T-helper 22 cell (primary cell): ENCODE measurements at regions not wholly inside any gene's neighbourhood (a gene's known extent, or its start where the extent isn't known, plus 50 kb on each side); places are given as distances from the start of the nearest gene placed in this dataset.
"Not testable (repeated sequence)": the region's sequence is repeated elsewhere in the genome, so short reads cannot be mapped to it uniquely, and the experiment has no call there.

ENCODE experiments used
- DNase-seq: peaks from one replicate; pipeline ENCODE4 v3.0.0-alpha.2; 2020; ENCODE audit warnings: low read depth

DNA sequence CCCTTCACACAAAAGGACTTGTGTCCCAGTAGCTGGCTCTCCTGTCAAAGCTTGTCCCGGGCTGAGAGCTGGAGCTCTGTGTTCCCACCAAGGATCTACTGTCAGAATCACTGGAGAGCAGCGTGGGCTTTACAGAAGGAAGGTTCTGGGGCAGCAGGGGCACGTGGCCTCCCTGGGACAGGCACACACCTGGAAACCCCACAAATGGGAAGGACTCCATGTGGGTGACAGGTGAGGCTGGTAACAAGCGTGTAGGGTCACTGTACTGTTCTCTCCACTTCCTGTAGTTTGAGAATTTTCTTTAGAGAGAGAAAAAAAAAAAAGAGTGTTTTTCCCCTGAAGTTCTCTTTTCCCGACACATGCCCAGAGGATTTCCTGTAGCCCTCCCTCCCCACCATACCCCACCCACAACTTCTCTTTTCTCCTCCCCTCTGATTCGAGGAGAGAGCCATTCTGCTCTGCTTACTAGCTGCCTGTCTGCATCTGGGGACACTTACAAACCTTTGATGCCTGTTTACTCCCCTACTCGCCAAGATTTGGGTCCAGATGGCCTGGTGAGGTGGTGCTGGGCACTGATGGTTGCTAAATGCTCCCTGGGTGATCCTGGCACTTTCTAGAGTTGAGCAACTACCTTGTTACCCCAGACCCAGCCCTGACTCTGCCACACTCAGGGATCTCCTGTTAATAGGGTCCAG lies 84.1 kb upstream of the SIRPA start:
- no peak for DNase-seq

DNA sequence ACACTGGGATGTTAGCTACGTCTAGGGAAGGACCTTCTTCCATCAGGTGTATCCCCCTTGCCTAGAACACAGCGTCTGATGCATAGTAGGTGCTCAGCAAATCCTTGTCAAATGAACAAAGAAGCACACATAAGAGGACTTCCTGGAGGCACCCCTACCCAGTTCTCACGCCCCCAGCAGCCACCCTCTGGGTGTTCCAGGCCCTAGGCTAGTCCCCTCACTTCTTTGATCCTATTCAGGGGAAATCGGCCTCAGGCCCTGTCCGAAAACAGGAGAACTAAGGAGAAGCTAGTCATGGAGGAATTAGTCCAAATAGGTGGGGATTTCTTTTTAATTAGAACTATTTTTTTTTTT lies 84.7 kb upstream of the SIRPA start:
- no peak for DNase-seq

DNA sequence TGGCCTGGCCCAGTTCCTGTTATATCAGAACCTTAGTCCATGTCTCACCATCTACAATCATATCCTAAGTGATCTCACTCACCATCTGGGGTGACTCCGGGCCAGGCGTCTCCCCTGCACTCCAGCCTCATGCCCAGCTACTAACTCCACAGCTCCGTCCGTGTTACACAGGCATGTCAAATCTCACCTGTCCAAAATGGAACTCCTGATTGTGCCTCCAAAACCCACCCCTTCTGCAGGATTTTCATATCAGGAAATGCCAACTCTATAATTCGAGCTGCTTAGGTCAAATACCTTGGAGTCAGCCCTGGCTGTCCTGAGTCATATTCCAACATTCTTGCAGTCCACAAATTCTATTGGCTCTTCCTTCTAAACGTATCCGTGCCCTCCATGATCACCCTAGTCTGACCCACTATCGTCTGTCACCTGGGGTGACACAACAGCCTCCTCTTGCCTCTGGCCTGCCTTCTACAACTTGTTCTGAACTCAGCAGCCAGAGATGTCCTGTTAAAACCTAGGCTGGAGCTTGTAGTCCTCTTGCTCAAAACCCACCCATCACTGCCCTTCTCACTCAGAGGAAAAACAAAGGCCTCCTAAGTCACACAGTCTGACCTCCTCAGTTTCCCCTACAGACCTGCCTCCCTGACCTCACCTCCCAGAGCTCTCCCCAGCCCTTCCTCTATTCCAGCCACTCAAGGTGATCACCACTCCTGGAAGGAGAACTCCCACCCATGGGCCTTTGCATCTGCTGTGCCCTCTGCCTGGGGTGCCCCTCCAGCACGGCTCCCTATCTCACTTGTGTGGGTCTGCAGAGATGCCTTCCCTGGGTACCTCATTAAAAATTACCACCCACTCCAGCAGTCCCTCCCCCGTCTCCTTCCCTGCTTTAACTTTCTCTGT lies 85.3 kb upstream of the SIRPA start:
- DNase-seq: no peak

DNA sequence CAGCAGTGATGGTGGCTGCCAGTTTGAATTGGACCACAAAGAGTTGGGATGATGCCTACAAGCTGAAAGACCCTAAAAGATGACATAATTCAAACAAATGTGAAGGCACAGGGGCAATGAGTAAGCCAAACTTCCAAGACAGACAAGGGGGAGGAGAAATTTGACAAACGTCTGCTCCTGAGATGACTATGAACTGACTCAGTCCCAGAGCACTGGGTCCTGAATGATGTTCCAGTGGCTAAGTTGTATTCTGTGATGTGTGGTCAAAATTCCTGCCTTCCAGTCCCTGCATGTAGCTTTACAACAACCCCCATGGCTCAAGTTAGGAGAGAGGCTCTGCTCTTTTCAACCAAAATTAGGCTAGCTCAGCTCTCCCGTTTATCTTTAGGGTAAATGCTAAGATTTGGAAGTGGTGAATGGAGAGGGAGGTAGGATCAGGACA lies 86.1 kb upstream of the SIRPA start:
- no peak for DNase-seq

DNA sequence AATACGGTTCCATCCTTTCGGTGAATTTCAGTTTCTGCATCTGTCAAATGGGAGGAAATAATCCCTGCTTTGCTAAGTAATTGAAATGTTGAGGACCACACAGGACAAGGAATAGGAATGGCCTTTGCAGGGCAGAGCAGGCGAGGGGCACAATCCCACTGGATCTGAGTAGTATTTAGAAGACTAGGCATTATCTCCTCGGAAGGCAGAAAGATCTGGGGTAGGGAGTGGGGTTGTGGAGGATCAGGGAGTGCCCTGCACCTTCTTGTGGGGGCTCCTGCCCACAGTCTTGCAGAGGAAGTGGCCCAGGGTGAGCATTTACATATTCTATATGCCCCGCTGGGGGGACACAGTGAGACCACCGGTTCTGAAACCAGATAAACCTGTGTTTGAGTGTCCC lies 87.1 kb upstream of the SIRPA start:
- DNase-seq: no peak

DNA sequence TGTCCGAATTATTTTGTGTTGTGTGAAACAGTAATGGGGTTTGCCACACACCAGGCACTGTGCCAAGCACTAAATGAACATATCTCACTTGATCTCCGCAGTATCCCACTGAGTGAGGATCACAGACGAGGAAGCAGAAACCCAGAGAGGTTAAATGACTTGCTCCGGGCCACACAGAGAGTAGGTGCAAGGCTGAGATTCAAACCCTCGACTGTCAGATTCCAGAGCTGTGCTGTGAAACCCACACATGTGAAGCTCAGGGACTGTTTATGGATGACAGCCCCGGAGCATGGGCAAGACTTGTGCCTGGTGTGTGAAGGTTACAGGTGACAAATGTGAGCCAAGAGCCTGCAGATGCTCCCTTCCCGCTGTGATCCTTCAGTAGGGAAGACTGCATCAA lies 87.8 kb upstream of the SIRPA start:
- DNase-seq: no peak

DNA sequence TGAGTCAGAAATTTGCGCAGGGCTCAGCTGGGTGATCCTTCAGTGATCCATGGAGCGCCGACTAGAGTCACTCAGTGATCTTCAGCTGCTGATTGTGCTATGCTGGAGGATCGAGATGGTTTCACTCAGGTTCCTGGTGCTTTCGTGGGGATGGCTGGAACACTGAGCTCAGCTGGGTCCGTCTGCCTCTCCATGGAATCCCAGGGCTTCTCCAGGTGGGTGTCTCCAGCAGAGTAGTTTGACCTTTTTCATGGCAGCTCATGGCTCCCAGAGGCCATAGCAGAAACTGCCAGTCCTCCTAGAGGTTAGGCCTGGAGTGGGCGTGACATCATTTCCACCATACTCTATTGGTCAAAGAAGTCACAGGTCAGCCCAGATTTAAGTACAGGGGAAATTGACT lies 88.8 kb upstream of the SIRPA start:
- no peak for DNase-seq

DNA sequence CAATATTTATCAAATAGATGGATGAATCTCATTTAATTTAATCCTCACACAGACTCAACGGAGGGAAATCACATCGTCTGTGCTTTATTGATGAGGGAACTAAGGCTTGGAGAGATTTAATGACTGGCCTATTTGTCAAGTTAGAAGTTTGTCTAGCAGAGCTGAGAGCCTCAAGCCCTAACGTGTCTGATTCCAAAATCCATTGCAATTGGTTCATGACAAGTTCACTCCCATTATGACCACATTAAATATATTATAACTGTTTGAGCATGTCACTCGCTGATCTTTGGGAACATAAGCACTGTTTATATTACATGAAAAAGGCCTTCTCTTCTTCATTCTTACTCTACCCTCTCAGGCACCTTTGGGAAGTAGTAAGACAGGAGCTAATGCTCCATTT lies 89.4 kb upstream of the SIRPA start:
- DNase-seq: no peak

DNA sequence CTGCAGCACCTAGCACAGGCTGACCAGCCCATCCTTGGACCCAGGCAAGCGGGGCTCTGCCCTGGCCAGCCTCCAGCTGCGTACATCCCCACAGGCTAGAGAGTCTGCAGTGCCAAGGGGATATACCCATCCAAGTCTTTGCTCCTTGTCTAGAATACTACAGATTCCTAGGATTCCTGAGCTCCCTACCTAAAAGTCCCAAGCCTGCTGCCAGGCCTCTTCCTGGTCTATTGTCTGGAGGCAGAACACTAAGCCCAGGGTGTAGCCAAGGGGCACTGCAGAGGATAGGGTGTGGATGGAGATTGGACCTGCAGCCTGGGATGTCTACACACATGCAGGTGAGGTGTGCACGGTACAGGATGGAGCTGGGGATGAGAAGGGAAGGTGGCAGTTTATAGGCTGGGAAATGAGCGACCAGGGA lies 90.0 kb upstream of the SIRPA start:
- no peak for DNase-seq

DNA sequence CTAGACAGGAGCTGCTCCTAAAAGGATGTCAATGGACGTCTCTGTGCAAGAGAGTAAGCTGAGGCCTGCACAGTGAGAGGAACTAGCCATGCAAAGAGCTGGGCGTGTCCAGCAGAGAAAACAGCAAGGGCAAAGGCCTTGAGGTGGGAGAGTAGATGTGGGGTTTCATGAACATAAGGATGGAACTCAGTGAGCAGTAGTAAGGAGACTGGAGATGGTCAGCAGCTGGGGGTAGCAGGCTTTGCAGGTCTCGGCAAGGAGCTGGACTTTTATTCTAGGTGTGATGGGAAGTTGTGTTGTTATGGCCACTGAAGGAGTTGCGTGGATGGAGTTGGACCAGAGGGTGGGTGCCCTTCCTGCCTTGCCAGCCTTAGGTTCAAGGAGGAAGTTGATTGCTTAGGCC lies 90.7 kb upstream of the SIRPA start:
- DNase-seq: no peak

DNA sequence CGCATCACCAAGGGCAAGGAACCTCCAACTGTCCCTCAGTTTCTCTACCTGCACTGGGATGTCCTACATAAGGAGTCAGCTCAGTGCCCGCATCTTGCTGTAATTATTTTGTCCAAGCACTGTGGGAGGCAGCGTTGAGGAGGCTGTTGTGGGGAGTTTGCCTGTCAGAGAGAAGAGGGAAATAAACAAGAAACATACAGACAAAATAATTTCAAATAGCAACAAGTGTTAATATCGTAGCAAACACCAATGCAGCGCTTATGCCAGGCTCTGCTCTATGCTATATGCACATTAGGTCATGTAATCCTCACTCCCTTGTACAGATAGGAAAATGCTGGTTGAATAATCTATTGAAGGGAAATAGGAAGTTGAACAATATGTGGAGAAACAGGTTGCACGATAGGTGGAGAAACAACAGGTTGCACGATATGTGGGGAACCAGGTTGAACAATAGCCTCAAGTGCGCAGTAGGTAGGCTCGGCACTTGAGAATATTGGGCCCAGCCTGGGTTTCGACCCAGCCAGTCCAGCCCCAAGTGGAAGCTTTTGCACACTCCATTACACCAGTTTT lies 91.2 kb upstream of the SIRPA start:
- DNase-seq: no peak

DNA sequence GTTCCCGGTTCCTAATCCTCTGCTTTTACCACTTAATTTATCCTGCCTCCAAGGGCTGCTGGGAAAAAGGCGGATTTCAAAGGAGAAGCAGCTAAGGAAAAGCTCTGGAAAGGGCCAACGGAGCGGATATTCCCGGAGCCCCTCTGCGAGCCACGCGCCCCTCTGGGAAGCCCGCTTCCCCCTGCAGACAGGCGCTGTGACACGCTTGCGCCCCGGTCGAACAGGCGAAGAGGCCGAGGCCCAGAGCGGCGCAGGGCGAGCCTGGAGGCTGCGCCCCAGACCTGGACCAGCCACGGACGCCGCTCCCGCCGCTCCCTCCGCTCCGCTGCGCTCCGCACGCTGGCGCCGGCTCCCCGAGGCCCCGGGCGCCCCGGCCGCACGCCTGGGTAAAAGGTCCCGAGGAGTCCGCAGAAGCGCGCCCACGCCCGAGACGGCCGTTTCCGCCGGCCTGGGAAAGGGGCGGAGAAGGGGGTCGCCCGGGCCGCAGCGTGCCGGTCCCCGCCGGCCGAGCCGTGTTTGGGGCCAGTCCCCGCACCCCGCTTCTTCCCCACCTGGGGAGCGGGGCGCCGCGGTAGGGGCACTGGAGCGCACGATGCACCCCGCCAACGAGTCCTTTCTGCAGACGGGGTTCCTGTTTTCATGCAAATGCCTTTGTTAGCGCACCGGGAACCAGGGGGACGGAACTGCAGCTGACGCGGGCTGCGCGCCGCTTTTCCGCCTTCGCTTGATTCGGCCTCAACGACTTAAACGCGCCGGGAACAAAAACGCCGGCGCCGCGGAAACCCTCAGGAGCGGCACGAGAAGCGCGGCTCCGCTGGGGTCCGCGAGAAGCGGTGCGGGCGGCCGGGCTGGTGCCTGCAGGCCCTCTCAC lies 91.9 kb upstream of the SIRPA start:
- DNase-seq: no peak

DNA sequence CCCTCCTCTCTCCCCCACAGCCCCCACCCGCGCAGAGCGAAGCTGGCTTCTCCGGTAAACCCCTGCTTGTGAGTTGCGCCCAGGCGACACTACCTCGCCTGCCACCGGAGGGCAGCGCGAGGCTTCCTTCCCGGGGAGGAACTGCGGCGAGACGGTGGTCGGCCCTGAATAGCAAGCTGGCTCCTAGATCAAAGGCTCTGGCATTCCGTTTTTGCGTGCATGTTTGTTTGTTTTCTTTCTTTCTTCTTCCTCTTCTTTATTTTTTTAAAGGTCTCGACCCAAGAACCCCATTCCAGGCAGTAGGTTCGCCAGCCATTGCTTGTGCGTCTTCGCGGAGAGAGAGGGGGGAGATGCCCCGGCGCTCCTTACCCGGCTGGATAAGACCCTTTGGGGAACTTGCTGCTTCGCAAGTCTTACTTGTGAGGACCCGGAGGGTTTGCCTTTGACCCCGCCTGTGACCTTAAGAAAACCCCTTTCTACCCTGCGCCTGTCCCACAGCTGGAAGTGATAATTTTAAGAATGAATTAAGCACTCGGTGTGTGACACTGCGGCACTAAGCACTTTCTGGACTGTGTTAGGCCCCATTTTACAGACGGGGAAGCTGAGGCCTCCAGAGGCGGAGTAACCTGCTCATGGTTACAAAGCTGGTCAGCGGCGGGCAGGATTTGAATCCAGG lies 92.7 kb upstream of the SIRPA start:
- no peak for DNase-seq

DNA sequence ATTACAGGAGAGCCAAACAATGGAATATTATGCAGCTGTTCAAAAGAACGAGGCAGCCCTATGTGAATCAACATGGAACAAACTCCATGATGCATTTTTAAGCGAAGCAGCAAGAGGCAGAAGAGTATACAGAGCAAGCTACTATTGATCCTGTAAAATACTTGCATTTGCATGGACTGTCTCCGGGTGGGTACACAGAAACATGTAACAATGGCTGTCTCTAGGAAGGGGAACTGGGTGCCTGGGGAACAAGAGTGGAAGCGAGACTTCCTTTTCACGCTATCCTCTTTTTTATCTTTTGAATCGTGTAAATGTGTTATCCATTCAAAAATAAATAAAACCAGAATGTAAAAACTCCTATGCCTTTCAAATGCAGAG lies 93.3 kb upstream of the SIRPA start:
- no peak for DNase-seq

DNA sequence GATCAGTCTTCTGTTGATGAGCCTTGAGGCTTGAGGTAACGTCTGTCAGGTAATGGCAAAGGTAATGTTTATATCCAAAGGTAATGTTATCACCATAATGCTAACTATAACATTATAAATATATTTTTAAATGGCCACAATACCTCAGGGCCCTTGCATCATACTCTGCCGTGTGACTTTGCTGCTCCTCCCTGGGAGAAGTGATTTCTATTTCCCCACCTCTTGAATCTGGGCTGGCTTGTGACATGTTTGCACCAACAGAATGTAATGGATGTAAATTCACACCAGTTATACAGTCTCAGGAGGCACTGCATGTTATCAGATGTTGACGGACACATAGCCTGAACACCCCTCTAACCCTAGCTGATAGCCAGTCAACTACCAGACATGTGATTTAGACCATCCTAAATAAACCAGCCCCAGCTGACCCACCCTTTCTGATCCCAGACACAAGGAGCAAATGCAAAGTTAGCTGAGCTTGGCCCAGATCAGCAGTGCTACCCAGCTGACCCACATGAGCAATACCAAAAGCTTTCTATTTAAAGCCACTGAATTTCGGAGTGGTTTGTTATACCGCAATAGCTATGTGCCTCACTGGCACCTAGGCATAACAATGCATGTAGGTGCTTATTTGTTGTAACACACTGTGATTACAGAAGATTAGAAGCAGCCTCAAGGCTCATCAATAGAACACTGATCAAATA lies 93.8 kb upstream of the SIRPA start:
- no peak for DNase-seq

DNA sequence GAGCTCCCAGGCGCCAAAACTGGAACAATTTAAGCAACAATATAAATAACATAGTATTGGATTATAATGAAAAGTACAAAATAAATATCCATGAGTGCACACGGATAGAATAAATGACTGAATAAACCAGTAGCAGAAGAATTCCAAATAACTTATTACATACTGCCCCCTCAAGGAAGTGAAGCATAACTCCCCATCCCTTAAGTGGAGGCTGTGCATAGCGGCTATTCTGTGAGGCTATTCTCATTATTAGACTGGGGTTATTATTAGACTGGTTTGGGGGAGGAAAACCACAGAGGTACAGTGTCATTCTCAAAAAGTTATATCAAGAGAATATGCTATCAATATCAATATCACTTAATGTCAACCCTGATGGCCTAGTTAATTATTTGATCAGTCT lies 94.4 kb upstream of the SIRPA start:
- no peak for DNase-seq

DNA sequence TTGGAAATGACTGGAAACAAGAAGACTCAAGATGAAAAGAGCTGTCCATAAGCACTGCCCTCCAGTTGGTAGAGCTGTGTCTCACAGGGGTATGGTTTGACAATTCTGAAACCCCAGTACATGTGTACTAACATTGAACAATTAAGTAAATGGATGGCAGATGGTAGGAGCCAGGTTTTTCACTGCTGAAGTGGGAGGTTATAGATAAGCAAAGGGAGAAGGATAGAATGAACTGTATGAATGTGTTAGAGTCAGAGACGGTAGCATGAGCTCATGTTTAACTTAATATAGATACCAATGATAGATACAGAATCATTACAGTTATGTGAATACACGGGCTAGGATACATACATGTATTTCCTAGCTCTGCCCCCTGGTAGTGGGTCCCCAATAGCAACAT lies 95.0 kb upstream of the SIRPA start:
- no peak for DNase-seq

DNA sequence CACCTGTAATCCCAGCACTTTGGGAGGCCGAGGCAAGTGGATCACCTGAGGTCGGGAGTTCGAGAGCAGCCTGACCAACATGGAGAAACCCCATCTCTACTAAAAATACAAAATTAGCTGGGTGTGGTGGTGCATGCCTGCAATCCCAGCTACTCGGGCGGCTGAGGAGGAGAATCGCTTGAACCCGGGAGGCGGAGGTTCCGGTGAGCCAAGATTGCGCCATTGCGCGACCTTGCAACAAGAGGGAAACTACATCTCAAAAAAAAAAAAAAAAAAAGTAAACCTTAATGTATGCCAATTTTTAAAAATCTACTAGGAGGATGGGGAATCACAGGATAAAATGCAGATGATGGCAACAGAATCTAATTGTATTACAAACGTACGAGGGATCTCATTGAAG lies 95.5 kb upstream of the SIRPA start:
- not testable (repeated sequence) for DNase-seq

DNA sequence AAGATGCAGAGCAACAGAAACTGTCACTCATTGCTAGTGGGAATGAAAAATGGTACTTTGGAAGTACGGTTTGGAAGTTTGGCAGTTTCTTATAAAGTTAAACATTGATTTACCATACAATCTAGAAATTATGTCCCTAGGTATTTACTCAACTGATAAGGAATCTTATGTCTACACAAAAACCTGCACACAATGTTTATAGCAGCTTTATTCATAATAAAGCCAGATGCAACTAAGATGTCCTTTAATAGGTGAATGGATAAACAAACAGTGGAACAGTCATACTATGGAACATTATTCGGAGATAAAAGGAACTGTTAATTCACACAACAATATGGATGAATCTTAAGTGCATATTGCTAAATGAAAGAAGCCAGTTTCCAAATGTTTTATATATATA lies 96.2 kb upstream of the SIRPA start:
- DNase-seq: no peak

DNA sequence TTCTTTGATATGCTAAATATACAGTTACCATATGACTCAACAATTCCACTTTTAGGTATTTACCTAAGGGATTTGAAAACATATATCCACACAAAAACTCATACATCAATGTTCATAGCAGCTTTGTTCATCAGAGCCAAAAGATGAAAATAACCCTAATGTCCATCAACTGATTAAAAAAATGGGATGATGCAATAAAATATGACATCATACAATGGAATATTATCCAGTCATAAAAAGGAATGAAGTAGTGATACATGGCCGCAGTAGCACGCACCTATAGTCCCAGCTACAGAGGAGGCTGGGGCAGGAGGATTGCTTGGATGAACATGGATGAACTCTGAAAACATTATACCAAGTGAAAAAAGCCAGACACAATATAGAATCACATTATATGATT lies 101.4 kb upstream of the SIRPA start:
- no peak for DNase-seq

DNA sequence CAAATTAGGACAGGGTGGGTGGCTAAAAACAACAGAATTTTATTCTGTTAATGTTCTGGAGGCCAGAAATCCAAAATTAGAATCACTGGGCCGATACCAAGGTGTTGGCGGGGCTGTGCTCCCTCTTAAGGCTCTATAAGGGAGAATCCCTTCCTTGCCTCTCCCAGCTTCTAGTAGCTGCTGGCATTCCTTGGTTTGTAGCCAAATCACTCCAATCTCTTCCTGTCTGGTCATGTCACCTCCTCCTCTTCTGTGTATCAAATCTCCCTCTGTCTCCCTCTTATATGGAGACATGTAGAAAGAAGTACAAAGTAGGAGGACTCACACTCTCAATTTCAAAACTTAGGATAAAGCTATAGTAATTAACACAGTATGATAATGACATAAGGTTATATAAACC lies 102.9 kb upstream of the SIRPA start:
- no peak for DNase-seq
